ENCODE measurements at regions not wholly inside any gene's neighbourhood (a gene's known extent, or its start where the extent isn't known, plus 50 kb on each side); places are given as distances from the start of the nearest gene placed in this dataset.

GRCh38 chr17:34445101-34445500, 82.1 kb upstream of the CCL1 start:
- TF ChIP-seq CTCF (IDR thresholded peaks at IDR 0.05; ENCODE audit: low read depth, low read length) (no peak), EZH2phosphoT487 (IDR thresholded peaks at IDR 0.05; ENCODE audit: low read depth) (no peak)

Measured in OCI-LY3 (cell line).